Activated naive CD4-positive, alpha-beta T cell treated with anti-CD3 and anti-CD28 coated beads, Interleukin-2, amount 10 ng/mL, durations not matched to agents 7 days and 5 days (primary cell): ENCODE measurements at regions not wholly inside any gene's neighbourhood (a gene's known extent, or its start where the extent isn't known, plus 50 kb on each side); places are given as distances from the start of the nearest gene placed in this dataset.
A peak's percentile ranks its signal among the peaks of the same experiment; 100 is the strongest.
"Not testable (repeated sequence)": the region's sequence is repeated elsewhere in the genome, so short reads cannot be mapped to it uniquely, and the experiment has no call there.

Experiments used
- CTCF ChIA-PET: fragments of 350-600 bp; sonication (Branson Sonifier 250); formaldehyde crosslinking; loops from one replicate; lab custom pipeline; 2021; ENCODE audit warnings: antibody characterized with exemption; lab: Charles Lee
- DNase-seq: peaks from one replicate; pipeline ENCODE4 v3.0.0-alpha.2; 2020
- H3K27ac Mint-ChIP-seq: one replicate; pipeline ENCODE4 v1.8.0; 2021; ENCODE audit warnings: mild to moderate bottlenecking, moderate library complexity, mixed read lengths
- H3K27me3 Mint-ChIP-seq: one replicate; pipeline ENCODE4 v1.8.0; 2021; ENCODE audit warnings: mild to moderate bottlenecking, mixed read lengths
- H3K36me3 Mint-ChIP-seq: one replicate; pipeline ENCODE4 v1.8.0; 2021; ENCODE audit warnings: mixed read lengths
- H3K4me1 Mint-ChIP-seq: one replicate; pipeline ENCODE4 v1.8.0; 2021; ENCODE audit warnings: mixed read lengths
- H3K4me3 Mint-ChIP-seq: one replicate; pipeline ENCODE4 v1.8.0; 2021; ENCODE audit warnings: mild to moderate bottlenecking, moderate library complexity, mixed read lengths
- H3K9me3 Mint-ChIP-seq: one replicate; pipeline ENCODE4 v1.8.0; 2021; ENCODE audit warnings: mixed read lengths

- Mint-ChIP-seq H3K9me3 (peaks cover 2% of the 10 kb centered on the region), H3K4me3 (no peak overlapping the region), H3K27ac (no peak overlapping the region), H3K27me3 (peaks cover 5% of the 10 kb centered on the region), H3K4me1 (no peaks in the 10 kb centered on the region), H3K36me3 (no peaks in the 10 kb centered on the region)
- DNase-seq = no peak
- CTCF ChIA-PET = no interaction called here
Measured at GRCh38 chr2:48018480-48018879, 112.2 kb upstream of the FBXO11 start.

- CTCF ChIA-PET = no interaction called here
- Mint-ChIP-seq H3K27ac (no peak overlapping the region), H3K27me3 (no peaks in the 10 kb centered on the region), H3K4me3 (no peak overlapping the region), H3K9me3 (no peaks in the 10 kb centered on the region), H3K36me3 (no peaks in the 10 kb centered on the region), H3K4me1 (no peaks in the 10 kb centered on the region)
- DNase-seq = no peak
Measured at GRCh38 chr2:48026865-48027264, 120.6 kb upstream of the FBXO11 start.

GRCh38 chr2:48032765-48033164 is 126.5 kb upstream of the FBXO11 start:
- H3K27me3 Mint-ChIP-seq = no peaks in the 10 kb centered on the region
- CTCF ChIA-PET = no interaction called here
- H3K4me3 Mint-ChIP-seq = no peak overlapping the region
- H3K4me1 Mint-ChIP-seq = no peaks in the 10 kb centered on the region
- no peak overlapping the region for H3K27ac Mint-ChIP-seq
- no peaks in the 10 kb centered on the region for H3K36me3 Mint-ChIP-seq
- peaks cover 5% of the 10 kb centered on the region for H3K9me3 Mint-ChIP-seq
- DNase-seq = no peak

- Mint-ChIP-seq H3K36me3 (no peaks in the 10 kb centered on the region), H3K4me3 (no peak overlapping the region), H3K4me1 (no peaks in the 10 kb centered on the region), H3K27ac (no peak overlapping the region), H3K27me3 (peaks cover 3% of the 10 kb centered on the region), H3K9me3 (peaks cover 5% of the 10 kb centered on the region)
- CTCF ChIA-PET = no interaction called here
- DNase-seq = no peak
Measured at GRCh38 chr2:48034295-48034694, 128.0 kb upstream of the FBXO11 start.

GRCh38 chr2:48036312-48036711 is 130.0 kb upstream of the FBXO11 start:
- Mint-ChIP-seq H3K4me3 (no peak overlapping the region), H3K4me1 (no peaks in the 10 kb centered on the region), H3K9me3 (peaks cover 6% of the 10 kb centered on the region), H3K27ac (no peak overlapping the region), H3K27me3 (peaks cover 6% of the 10 kb centered on the region), H3K36me3 (no peaks in the 10 kb centered on the region)
- no peak for DNase-seq
- CTCF ChIA-PET = no interaction called here

- Mint-ChIP-seq H3K4me3 (no peak overlapping the region), H3K27ac (peak overlapping the region; percentile 42), H3K4me1 (no peaks in the 10 kb centered on the region), H3K27me3 (peaks cover 6% of the 10 kb centered on the region), H3K36me3 (no peaks in the 10 kb centered on the region), H3K9me3 (peaks cover 6% of the 10 kb centered on the region)
- no peak for DNase-seq
- CTCF ChIA-PET = no interaction called here
Measured at GRCh38 chr2:48039209-48039990, 133.1 kb upstream of the FBXO11 start.

GRCh38 chr2:48043131-48043700 is 136.9 kb upstream of the FBXO11 start:
- Mint-ChIP-seq H3K4me1 (no peaks in the 10 kb centered on the region), H3K27ac (no peak overlapping the region), H3K4me3 (no peak overlapping the region), H3K9me3 (peaks cover 2% of the 10 kb centered on the region), H3K36me3 (no peaks in the 10 kb centered on the region), H3K27me3 (peaks cover 11% of the 10 kb centered on the region)
- DNase-seq = no peak
- CTCF ChIA-PET = no interaction called here

GRCh38 chr2:48043746-48044145 is 137.4 kb upstream of the FBXO11 start:
- H3K4me1 Mint-ChIP-seq = no peaks in the 10 kb centered on the region
- no peak overlapping the region for H3K4me3 Mint-ChIP-seq
- CTCF ChIA-PET = no interaction called here
- peaks cover 2% of the 10 kb centered on the region for H3K9me3 Mint-ChIP-seq
- no peaks in the 10 kb centered on the region for H3K36me3 Mint-ChIP-seq
- no peak overlapping the region for H3K27ac Mint-ChIP-seq
- H3K27me3 Mint-ChIP-seq = peaks cover 12% of the 10 kb centered on the region
- DNase-seq = no peak

GRCh38 chr2:48045613-48046012 is 139.3 kb upstream of the FBXO11 start:
- Mint-ChIP-seq H3K9me3 (no peaks in the 10 kb centered on the region), H3K36me3 (no peaks in the 10 kb centered on the region), H3K27ac (no peak overlapping the region), H3K4me1 (no peaks in the 10 kb centered on the region), H3K4me3 (no peak overlapping the region), H3K27me3 (peaks cover 11% of the 10 kb centered on the region)
- DNase-seq = no peak
- CTCF ChIA-PET = no interaction called here

- Mint-ChIP-seq H3K4me1 (no peaks in the 10 kb centered on the region), H3K27me3 (peaks cover 15% of the 10 kb centered on the region), H3K27ac (no peak overlapping the region), H3K9me3 (no peaks in the 10 kb centered on the region), H3K36me3 (no peaks in the 10 kb centered on the region), H3K4me3 (no peak overlapping the region)
- no peak for DNase-seq
- CTCF ChIA-PET = no interaction called here
Measured at GRCh38 chr2:48048476-48049171, 142.3 kb upstream of the FBXO11 start.

- CTCF ChIA-PET = no interaction called here
- DNase-seq = no peak
- Mint-ChIP-seq H3K36me3 (no peaks in the 10 kb centered on the region), H3K4me3 (no peak overlapping the region), H3K27ac (no peak overlapping the region), H3K27me3 (peaks cover 15% of the 10 kb centered on the region), H3K9me3 (no peaks in the 10 kb centered on the region), H3K4me1 (no peaks in the 10 kb centered on the region)
Measured at GRCh38 chr2:48049371-48049770, 143.1 kb upstream of the FBXO11 start.

GRCh38 chr2:48050711-48051110 is 144.4 kb upstream of the FBXO11 start:
- no peak for DNase-seq
- Mint-ChIP-seq H3K4me1 (no peaks in the 10 kb centered on the region), H3K27ac (no peak overlapping the region), H3K27me3 (peaks cover 9% of the 10 kb centered on the region), H3K4me3 (no peak overlapping the region), H3K36me3 (no peaks in the 10 kb centered on the region), H3K9me3 (no peaks in the 10 kb centered on the region)
- CTCF ChIA-PET = no interaction called here

- Mint-ChIP-seq H3K36me3 (no peaks in the 10 kb centered on the region), H3K4me3 (no peak overlapping the region)
Measured at GRCh38 chr2:48059975-48060374, 153.7 kb upstream of the FBXO11 start.

GRCh38 chr2:48061656-48062055 is 155.4 kb upstream of the FBXO11 start:
- CTCF ChIA-PET, H3K27ac Mint-ChIP-seq, H3K4me3 Mint-ChIP-seq, H3K4me1 Mint-ChIP-seq, DNase-seq, H3K9me3 Mint-ChIP-seq, H3K36me3 Mint-ChIP-seq: not testable (repeated sequence)
- H3K27me3 Mint-ChIP-seq = peaks cover 11% of the 10 kb centered on the region

More at GRCh38 chr2:48059975-48060374, 153.7 kb upstream of the FBXO11 start:
- Mint-ChIP-seq H3K27me3 (peaks cover 11% of the 10 kb centered on the region), H3K9me3 (no peaks in the 10 kb centered on the region), H3K4me1 (no peaks in the 10 kb centered on the region), H3K27ac (no peak overlapping the region)
- CTCF ChIA-PET = no interaction called here
- no peak for DNase-seq

GRCh38 chr2:48065096-48065495 is 158.8 kb upstream of the FBXO11 start:
- no peak overlapping the region for H3K4me3 Mint-ChIP-seq
- no peaks in the 10 kb centered on the region for H3K4me1 Mint-ChIP-seq
- DNase-seq = no peak
- H3K9me3 Mint-ChIP-seq = no peaks in the 10 kb centered on the region
- CTCF ChIA-PET = no interaction called here
- no peak overlapping the region for H3K27ac Mint-ChIP-seq
- peaks cover 10% of the 10 kb centered on the region for H3K27me3 Mint-ChIP-seq
- H3K36me3 Mint-ChIP-seq = no peaks in the 10 kb centered on the region
